ENCODE measurements at regions not wholly inside any gene's neighbourhood (a gene's known extent, or its start where the extent isn't known, plus 50 kb on each side); places are given as distances from the start of the nearest gene placed in this dataset.

DNA sequence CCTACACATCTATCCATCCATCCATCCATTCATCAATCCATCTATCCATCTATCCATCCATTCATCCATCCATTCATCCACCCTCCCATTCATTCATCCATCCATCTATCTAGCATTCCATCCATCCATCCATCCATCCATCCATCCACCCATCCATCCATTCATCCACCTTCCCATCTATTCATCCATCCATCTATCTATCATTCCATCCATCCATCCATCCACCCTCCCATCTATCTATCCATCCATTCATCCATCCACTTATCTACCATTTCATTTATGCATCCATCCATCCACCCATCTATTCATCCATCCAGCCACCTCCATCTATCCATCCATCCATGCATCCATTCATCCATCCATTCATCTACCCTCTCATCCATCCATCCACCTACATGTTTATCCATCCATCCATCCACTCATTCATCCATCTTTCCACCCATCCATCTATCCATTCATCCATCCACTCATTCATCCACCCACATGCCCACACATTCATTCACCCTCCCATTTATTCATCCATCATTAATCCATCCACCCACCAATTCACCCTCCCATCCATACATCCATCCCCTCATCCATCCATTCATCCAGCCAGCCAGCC lies 258.5 kb downstream of the CRLF2 start:
- no peak for TF ChIP-seq POLR2A (IDR thresholded peaks at IDR 0.05)
- TF ChIP-seq, protein P1, sequence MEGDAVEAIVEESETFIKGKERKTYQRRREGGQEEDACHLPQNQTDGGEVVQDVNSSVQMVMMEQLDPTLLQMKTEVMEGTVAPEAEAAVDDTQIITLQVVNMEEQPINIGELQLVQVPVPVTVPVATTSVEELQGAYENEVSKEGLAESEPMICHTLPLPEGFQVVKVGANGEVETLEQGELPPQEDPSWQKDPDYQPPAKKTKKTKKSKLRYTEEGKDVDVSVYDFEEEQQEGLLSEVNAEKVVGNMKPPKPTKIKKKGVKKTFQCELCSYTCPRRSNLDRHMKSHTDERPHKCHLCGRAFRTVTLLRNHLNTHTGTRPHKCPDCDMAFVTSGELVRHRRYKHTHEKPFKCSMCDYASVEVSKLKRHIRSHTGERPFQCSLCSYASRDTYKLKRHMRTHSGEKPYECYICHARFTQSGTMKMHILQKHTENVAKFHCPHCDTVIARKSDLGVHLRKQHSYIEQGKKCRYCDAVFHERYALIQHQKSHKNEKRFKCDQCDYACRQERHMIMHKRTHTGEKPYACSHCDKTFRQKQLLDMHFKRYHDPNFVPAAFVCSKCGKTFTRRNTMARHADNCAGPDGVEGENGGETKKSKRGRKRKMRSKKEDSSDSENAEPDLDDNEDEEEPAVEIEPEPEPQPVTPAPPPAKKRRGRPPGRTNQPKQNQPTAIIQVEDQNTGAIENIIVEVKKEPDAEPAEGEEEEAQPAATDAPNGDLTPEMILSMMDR (IDR thresholded peaks at IDR 0.05), result no peak
